ENCODE measurements at regions not wholly inside any gene's neighbourhood (a gene's known extent, or its start where the extent isn't known, plus 50 kb on each side); places are given as distances from the start of the nearest gene placed in this dataset.

- no peak for TF ChIP-seq POLR2AphosphoS5 (IDR thresholded peaks at IDR 0.05; ENCODE audit: low read depth)
- no peak for TF ChIP-seq EZH2 (IDR thresholded peaks at IDR 0.05; ENCODE audit: low read depth, unreplicated experiment)
- no peak for TF ChIP-seq CTCF (conservative IDR thresholded peaks at IDR 0.05; ENCODE audit: low read depth in 2 of 2)
- TF ChIP-seq ZNF114 (CRISPR knock-in tag; IDR thresholded peaks at IDR 0.05): no peak
- TF ChIP-seq, protein P1, sequence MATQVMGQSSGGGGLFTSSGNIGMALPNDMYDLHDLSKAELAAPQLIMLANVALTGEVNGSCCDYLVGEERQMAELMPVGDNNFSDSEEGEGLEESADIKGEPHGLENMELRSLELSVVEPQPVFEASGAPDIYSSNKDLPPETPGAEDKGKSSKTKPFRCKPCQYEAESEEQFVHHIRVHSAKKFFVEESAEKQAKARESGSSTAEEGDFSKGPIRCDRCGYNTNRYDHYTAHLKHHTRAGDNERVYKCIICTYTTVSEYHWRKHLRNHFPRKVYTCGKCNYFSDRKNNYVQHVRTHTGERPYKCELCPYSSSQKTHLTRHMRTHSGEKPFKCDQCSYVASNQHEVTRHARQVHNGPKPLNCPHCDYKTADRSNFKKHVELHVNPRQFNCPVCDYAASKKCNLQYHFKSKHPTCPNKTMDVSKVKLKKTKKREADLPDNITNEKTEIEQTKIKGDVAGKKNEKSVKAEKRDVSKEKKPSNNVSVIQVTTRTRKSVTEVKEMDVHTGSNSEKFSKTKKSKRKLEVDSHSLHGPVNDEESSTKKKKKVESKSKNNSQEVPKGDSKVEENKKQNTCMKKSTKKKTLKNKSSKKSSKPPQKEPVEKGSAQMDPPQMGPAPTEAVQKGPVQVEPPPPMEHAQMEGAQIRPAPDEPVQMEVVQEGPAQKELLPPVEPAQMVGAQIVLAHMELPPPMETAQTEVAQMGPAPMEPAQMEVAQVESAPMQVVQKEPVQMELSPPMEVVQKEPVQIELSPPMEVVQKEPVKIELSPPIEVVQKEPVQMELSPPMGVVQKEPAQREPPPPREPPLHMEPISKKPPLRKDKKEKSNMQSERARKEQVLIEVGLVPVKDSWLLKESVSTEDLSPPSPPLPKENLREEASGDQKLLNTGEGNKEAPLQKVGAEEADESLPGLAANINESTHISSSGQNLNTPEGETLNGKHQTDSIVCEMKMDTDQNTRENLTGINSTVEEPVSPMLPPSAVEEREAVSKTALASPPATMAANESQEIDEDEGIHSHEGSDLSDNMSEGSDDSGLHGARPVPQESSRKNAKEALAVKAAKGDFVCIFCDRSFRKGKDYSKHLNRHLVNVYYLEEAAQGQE (IDR thresholded peaks at IDR 0.05; ENCODE audit: unreplicated experiment): no peak
- TF ChIP-seq JUNB (IDR thresholded peaks at IDR 0.05; ENCODE audit: unreplicated experiment): no peak
- TF ChIP-seq EZH2phosphoT487 (IDR thresholded peaks at IDR 0.05; ENCODE audit: unreplicated experiment): no peak
- TF ChIP-seq CREB1 (CRISPR knock-in tag; IDR thresholded peaks at IDR 0.05; ENCODE audit: low read depth): no peak
- TF ChIP-seq, protein P2, sequence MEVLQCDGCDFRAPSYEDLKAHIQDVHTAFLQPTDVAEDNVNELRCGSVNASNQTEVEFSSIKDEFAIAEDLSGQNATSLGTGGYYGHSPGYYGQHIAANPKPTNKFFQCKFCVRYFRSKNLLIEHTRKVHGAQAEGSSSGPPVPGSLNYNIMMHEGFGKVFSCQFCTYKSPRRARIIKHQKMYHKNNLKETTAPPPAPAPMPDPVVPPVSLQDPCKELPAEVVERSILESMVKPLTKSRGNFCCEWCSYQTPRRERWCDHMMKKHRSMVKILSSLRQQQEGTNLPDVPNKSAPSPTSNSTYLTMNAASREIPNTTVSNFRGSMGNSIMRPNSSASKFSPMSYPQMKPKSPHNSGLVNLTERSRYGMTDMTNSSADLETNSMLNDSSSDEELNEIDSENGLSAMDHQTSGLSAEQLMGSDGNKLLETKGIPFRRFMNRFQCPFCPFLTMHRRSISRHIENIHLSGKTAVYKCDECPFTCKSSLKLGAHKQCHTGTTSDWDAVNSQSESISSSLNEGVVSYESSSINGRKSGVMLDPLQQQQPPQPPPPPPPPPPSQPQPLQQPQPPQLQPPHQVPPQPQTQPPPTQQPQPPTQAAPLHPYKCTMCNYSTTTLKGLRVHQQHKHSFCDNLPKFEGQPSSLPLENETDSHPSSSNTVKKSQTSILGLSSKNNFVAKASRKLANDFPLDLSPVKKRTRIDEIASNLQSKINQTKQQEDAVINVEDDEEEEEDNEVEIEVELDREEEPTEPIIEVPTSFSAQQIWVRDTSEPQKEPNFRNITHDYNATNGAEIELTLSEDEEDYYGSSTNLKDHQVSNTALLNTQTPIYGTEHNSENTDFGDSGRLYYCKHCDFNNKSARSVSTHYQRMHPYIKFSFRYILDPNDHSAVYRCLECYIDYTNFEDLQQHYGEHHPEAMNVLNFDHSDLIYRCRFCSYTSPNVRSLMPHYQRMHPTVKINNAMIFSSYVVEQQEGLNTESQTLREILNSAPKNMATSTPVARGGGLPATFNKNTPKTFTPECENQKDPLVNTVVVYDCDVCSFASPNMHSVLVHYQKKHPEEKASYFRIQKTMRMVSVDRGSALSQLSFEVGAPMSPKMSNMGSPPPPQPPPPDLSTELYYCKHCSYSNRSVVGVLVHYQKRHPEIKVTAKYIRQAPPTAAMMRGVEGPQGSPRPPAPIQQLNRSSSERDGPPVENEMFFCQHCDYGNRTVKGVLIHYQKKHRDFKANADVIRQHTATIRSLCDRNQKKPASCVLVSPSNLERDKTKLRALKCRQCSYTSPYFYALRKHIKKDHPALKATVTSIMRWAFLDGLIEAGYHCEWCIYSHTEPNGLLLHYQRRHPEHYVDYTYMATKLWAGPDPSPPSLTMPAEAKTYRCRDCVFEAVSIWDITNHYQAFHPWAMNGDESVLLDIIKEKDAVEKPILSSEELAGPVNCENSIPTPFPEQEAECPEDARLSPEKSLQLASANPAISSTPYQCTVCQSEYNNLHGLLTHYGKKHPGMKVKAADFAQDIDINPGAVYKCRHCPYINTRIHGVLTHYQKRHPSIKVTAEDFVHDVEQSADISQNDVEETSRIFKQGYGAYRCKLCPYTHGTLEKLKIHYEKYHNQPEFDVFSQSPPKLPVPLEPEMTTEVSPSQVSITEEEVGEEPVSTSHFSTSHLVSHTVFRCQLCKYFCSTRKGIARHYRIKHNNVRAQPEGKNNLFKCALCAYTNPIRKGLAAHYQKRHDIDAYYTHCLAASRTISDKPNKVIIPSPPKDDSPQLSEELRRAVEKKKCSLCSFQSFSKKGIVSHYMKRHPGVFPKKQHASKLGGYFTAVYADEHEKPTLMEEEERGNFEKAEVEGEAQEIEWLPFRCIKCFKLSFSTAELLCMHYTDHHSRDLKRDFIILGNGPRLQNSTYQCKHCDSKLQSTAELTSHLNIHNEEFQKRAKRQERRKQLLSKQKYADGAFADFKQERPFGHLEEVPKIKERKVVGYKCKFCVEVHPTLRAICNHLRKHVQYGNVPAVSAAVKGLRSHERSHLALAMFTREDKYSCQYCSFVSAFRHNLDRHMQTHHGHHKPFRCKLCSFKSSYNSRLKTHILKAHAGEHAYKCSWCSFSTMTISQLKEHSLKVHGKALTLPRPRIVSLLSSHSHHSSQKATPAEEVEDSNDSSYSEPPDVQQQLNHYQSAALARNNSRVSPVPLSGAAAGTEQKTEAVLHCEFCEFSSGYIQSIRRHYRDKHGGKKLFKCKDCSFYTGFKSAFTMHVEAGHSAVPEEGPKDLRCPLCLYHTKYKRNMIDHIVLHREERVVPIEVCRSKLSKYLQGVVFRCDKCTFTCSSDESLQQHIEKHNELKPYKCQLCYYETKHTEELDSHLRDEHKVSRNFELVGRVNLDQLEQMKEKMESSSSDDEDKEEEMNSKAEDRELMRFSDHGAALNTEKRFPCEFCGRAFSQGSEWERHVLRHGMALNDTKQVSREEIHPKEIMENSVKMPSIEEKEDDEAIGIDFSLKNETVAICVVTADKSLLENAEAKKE (CRISPR knock-in tag; IDR thresholded peaks at IDR 0.05): no peak
- TF ChIP-seq ETS1 (IDR thresholded peaks at IDR 0.05): no peak
- no peak for TF ChIP-seq STAT1 (IDR thresholded peaks at IDR 0.05; ENCODE audit: unreplicated experiment)
- no peak for TF ChIP-seq ZNF331 (CRISPR knock-in tag; IDR thresholded peaks at IDR 0.05; ENCODE audit: low read depth)
Observed at GRCh38 chr6:138569970-138570724, 70.9 kb upstream of the NHSL1 start.

Measured in GM23338 (cell line).